Progenitor cell of endocrine pancreas (in vitro differentiated cells): ENCODE measurements at regions not wholly inside any gene's neighbourhood (a gene's known extent, or its start where the extent isn't known, plus 50 kb on each side); places are given as distances from the start of the nearest gene placed in this dataset.

ENCODE experiments used
- DNase-seq: peaks from one replicate; pipeline ENCODE4 v3.0.0; 2021; ENCODE audit warnings: low spot score; ENCODE audit not compliant: unreplicated experiment
- H3K27ac Mint-ChIP-seq: 2 replicates; pipeline ENCODE4 v1.8.0; 2021; ENCODE audit warnings: mild to moderate bottlenecking, moderate library complexity, mixed read lengths
- H3K27me3 Mint-ChIP-seq: 2 replicates; pipeline ENCODE4 v1.8.0; 2021; ENCODE audit warnings: mixed read lengths
- H3K36me3 Mint-ChIP-seq: 2 replicates; pipeline ENCODE4 v1.8.0; 2022; ENCODE audit warnings: mixed read lengths; ENCODE audit not compliant: insufficient read depth
- H3K4me1 Mint-ChIP-seq: 2 replicates; pipeline ENCODE4 v1.8.0; 2021; ENCODE audit warnings: low read depth, mixed read lengths
- H3K4me3 Mint-ChIP-seq: 2 replicates; pipeline ENCODE4 v1.8.0; 2021; ENCODE audit warnings: low read depth, mild to moderate bottlenecking, moderate library complexity, mixed read lengths
- H3K9me3 Mint-ChIP-seq: 2 replicates; pipeline ENCODE4 v1.8.0; 2021; ENCODE audit warnings: low read depth, mixed read lengths
- TF ChIP-seq, protein P1 (sequence below): fragments of 200-600 bp; sonication (generic); IDR thresholded peaks from one replicate; pipeline ENCODE4 v1.5.0; 2021; ENCODE audit warnings: antibody characterized with exemption, mild to moderate bottlenecking; ENCODE audit not compliant: unreplicated experiment

DNA sequence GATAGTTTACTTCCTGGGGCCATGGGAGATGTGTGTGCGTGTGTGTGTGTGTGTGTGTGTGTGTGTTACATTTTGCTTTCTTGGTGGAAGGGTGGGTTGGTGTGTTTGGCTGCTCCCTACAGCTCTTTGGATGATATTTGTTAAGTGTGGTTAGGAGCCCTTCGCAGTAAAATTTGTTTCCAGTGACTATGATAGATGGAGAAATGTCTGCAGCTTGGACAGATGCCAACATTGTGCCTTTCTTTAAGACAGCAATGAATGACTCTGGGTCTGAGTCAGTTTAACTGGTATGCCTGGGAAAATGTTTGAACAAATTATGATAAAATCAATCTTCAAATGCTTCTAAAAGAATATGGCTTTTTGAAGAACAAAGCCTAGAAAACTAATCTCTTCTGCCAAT, 102.7 kb upstream of the TRPC6 start:
- TF ChIP-seq, protein P1, sequence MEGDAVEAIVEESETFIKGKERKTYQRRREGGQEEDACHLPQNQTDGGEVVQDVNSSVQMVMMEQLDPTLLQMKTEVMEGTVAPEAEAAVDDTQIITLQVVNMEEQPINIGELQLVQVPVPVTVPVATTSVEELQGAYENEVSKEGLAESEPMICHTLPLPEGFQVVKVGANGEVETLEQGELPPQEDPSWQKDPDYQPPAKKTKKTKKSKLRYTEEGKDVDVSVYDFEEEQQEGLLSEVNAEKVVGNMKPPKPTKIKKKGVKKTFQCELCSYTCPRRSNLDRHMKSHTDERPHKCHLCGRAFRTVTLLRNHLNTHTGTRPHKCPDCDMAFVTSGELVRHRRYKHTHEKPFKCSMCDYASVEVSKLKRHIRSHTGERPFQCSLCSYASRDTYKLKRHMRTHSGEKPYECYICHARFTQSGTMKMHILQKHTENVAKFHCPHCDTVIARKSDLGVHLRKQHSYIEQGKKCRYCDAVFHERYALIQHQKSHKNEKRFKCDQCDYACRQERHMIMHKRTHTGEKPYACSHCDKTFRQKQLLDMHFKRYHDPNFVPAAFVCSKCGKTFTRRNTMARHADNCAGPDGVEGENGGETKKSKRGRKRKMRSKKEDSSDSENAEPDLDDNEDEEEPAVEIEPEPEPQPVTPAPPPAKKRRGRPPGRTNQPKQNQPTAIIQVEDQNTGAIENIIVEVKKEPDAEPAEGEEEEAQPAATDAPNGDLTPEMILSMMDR = no peak
- Mint-ChIP-seq H3K4me3 (no peak overlapping the region), H3K27me3 (no peaks in the 10 kb centered on the region), H3K4me1 (no peaks in the 10 kb centered on the region), H3K9me3 (peaks cover 20% of the 10 kb centered on the region), H3K27ac (peak overlapping the region; percentile 61), H3K36me3 (no peaks in the 10 kb centered on the region)
- no peak for DNase-seq

DNA sequence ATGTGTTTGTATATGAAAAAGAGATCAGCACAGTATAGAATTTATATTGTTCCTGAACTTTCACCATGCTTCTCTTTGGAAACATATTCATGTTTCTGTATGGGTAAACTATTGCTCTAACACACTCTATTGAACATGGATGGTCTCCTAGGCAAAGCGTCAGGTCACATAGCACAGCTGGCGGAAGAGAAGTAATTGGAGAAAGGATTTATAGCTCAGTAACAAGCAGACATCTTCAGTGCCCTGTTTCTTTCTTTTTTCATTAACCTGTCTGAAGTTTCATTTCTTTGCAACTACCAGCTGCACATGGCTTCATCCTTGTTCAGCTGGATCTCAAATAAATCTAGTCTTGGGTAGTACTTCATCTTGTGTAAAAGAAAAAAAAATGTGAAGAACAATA, 84.4 kb upstream of the TRPC6 start:
- no peaks in the 10 kb centered on the region for H3K27me3 Mint-ChIP-seq
- no peak overlapping the region for H3K27ac Mint-ChIP-seq
- no peak overlapping the region for H3K4me3 Mint-ChIP-seq
- DNase-seq = no peak
- no peaks in the 10 kb centered on the region for H3K9me3 Mint-ChIP-seq
- H3K4me1 Mint-ChIP-seq = no peaks in the 10 kb centered on the region
- TF ChIP-seq, protein P1 = no peak
- H3K36me3 Mint-ChIP-seq = no peaks in the 10 kb centered on the region

DNA sequence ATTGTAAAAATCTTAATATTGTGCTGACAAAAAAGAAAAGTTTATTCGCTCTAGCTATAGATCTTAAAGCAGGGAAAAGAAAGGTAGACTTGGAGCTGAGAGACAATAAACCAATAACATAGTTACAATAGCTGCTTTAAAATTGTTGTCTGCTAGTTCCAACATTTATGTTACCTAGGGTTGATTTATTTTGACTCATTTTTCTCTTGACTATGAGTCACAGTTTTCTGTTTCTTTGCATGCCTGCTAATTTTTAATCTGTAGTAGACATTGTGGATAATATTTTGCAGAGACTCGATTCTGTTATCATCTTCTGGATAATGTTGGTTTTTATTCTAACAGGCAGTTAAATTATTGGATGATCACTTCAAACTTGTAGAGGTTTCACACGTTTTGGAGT, 83.1 kb upstream of the TRPC6 start:
- Mint-ChIP-seq H3K36me3 (no peaks in the 10 kb centered on the region), H3K27me3 (no peaks in the 10 kb centered on the region), H3K9me3 (peaks cover 4% of the 10 kb centered on the region), H3K27ac (no peak overlapping the region), H3K4me1 (no peaks in the 10 kb centered on the region), H3K4me3 (no peak overlapping the region)
- no peak for DNase-seq
- TF ChIP-seq, protein P1 = no peak

DNA sequence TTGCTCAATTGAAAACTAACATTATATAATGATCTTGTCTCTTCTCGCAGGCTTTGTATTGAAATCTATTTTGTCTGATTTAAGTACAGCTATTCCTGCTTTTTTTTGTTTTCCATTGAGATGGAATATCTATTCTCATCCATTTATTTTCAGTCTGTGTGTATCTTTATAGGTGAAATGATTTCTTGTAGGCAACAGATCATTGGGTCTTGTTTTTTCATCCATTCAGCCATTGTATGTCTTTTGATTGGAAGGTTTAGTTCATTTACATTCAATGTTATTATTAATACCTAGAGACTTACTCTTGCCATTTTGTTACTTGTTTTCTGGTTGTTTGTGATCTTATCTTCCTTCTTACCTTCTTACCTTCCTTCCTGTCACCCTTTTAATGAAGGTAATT, 77.8 kb upstream of the TRPC6 start:
- H3K4me1 Mint-ChIP-seq = no peaks in the 10 kb centered on the region
- H3K27ac Mint-ChIP-seq = no peak overlapping the region
- DNase-seq = no peak
- TF ChIP-seq, protein P1 = no peak
- H3K27me3 Mint-ChIP-seq = no peaks in the 10 kb centered on the region
- no peaks in the 10 kb centered on the region for H3K36me3 Mint-ChIP-seq
- no peak overlapping the region for H3K4me3 Mint-ChIP-seq
- peaks cover 10% of the 10 kb centered on the region for H3K9me3 Mint-ChIP-seq
